ENCODE measurements at regions not wholly inside any gene's neighbourhood (a gene's known extent, or its start where the extent isn't known, plus 50 kb on each side); places are given as distances from the start of the nearest gene placed in this dataset.

DNA sequence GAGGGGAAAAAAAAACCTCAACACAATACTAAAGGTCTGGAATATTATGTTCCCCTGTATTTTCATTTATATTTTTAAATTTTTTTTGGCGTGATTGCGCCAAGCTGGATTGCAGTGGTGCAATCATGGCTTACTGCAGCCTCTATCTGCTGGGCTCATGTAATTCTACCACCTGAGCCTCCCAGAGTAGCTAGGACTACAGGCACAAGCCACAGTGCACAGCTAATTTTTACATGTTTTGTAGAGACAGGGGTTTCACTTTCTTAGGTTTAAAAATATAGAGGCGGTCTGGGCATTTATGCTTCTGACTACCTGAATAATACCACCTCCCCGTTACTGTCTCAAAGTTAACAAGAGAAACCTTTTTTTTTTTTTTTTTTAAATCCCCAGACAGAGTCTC is 51.1 kb upstream of the MAP4 start:
- DNase-seq (ENCODE audit: insufficient read length, low spot score) (no peak), FAIRE-seq (no peak)
- TF ChIP-seq POLR2A (IDR thresholded peaks at IDR 0.05; ENCODE audit: low read depth, low read length), result no peak
